Thymus (tissue), 11 donors: ENCODE measurements at regions not wholly inside any gene's neighbourhood (a gene's known extent, or its start where the extent isn't known, plus 50 kb on each side); places are given as distances from the start of the nearest gene placed in this dataset.
"Not testable (repeated sequence)": the region's sequence is repeated elsewhere in the genome, so short reads cannot be mapped to it uniquely, and the experiment has no call there.

Experiments used
- DNase-seq, 9 donors: peaks; one replicate each; pipeline ENCODE4 v3.0.0-alpha.2; 2013; ENCODE audit warnings: low spot score in 9 of 9, low read depth in 6 of 9, missing footprints in 1 of 9
- H3K27ac ChIP-seq, 2 donors: one replicate each; pipeline ENCODE4 v1.5.1; 2013; ENCODE audit warnings: control low read depth in 1 of 2, low read depth in 1 of 2, low read length in 1 of 2, mild to moderate bottlenecking in 1 of 2, moderate library complexity in 1 of 2
- H3K27me3 ChIP-seq, 2 donors: one replicate each; pipeline ENCODE4 v1.5.1; 2013; ENCODE audit warnings: low read length in 1 of 2; ENCODE audit not compliant: control insufficient read depth in 2 of 2, insufficient read depth in 1 of 2
- H3K36me3 ChIP-seq, 2 donors: one replicate each; pipeline ENCODE4 v1.5.1; 2013; ENCODE audit warnings: low read length in 1 of 2, mild to moderate bottlenecking in 1 of 2, moderate library complexity in 1 of 2; ENCODE audit not compliant: control insufficient read depth in 2 of 2, insufficient read depth in 2 of 2
- H3K4me1 ChIP-seq, 2 donors: one replicate each; pipeline ENCODE4 v1.5.1; 2013; ENCODE audit warnings: low read length in 2 of 2; ENCODE audit not compliant: control insufficient read depth in 2 of 2, insufficient read depth in 2 of 2
- H3K4me3 ChIP-seq, 2 donors: one replicate each; pipeline ENCODE4 v1.5.1; 2013; ENCODE audit warnings: low read length in 2 of 2, control low read depth in 1 of 2, mild to moderate bottlenecking in 1 of 2
- H3K9me3 ChIP-seq, 2 donors: one replicate each; pipeline ENCODE4 v1.5.1; 2013; ENCODE audit warnings: low read length in 1 of 2, mild to moderate bottlenecking in 1 of 2; ENCODE audit not compliant: control insufficient read depth in 2 of 2, insufficient read depth in 1 of 2
- WGBS: extraction: QIAGEN DNeasy Blood & Tissue Kit; methylation state at CpG from one replicate; pipeline ENCODE4 v1.1.7; 2013; 5-methylcytosine and 5-hydroxymethylcytosine counted together
- donor health status: healthy.

DNA sequence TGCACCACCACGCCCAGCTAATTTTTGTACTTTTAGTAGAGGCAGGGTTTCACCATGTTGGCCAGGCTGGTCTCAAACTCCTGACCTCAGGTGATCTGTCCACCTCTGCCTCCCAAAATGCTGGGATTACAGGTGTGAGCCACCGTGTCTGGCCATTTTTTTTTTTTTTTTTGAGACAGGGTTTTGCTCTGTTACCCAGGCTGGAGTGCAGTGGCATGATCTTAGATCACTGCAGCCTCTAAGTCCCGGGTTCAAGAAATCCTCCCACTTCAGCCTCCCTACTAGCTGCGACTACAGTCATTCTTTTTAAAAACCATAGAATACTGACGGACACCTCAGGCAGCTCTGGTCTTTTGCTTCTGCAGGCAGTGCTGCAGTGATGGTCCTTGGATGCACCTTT lies 54.9 kb upstream of the PTPN1 start:
- Histone ChIP-seq H3K4me1 (peaks cover 8 to 28% of the 10 kb centered on the region in 2 donors), H3K27me3 (peaks cover 3 to 13% of the 10 kb centered on the region in 2 donors)
- DNase-seq, H3K27ac ChIP-seq, H3K9me3 ChIP-seq, H3K4me3 ChIP-seq, H3K36me3 ChIP-seq: not testable (repeated sequence)
- 96% methylated on average over 5 of the region's 5 CpGs for WGBS

DNA sequence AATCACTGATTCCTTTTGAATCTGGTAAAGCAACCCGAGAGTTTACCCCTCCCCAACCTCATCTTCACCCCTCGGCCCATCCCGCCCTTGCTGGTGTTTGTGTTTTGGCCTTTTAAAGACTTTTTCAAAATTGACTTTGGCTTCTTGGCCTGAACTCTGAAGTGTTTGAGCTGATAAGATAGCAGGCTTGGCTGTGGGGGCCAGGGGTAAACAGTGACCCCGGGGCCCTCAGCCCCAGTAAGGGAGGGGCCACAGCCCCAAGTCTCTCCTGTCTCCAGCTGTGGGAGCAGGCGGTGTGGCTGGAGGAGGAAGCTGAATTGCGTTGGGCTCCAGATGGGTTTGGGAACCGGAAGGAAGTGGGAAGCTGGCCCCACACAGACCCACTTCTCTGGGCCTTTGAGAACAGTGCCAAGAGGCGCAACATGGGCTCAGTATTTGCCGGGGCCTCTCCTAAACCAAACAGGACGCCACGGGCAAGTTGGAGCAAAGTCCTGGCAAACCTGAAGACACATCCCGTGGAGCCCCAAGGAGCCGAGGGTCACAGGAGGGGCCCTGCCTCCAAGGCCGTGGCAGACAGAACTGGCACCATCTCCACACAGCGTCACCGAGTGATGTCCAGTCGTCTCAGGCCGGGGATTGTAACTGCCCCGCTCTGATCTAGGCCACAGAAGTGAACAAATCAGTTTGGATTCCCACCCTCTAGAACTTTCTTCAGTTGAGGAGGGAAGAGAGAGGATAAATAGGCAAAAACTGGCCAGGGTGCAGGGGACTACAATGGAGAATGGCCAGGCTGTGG lies 54.3 kb upstream of the PTPN1 start:
- 44% methylated on average over 19 of the region's 19 CpGs for WGBS
- DNase-seq: peak in 1 of 9 donors; percentile 27
- Histone ChIP-seq H3K4me3 (no peak overlapping the region), H3K36me3 (no peaks in the 10 kb centered on the region), H3K4me1 (peaks cover 4 to 29% of the 10 kb centered on the region in 2 donors), H3K9me3 (peaks cover 0 to 3% of the 10 kb centered on the region in 2 donors), H3K27ac (no peak overlapping the region), H3K27me3 (peaks cover 3 to 13% of the 10 kb centered on the region in 2 donors)

DNA sequence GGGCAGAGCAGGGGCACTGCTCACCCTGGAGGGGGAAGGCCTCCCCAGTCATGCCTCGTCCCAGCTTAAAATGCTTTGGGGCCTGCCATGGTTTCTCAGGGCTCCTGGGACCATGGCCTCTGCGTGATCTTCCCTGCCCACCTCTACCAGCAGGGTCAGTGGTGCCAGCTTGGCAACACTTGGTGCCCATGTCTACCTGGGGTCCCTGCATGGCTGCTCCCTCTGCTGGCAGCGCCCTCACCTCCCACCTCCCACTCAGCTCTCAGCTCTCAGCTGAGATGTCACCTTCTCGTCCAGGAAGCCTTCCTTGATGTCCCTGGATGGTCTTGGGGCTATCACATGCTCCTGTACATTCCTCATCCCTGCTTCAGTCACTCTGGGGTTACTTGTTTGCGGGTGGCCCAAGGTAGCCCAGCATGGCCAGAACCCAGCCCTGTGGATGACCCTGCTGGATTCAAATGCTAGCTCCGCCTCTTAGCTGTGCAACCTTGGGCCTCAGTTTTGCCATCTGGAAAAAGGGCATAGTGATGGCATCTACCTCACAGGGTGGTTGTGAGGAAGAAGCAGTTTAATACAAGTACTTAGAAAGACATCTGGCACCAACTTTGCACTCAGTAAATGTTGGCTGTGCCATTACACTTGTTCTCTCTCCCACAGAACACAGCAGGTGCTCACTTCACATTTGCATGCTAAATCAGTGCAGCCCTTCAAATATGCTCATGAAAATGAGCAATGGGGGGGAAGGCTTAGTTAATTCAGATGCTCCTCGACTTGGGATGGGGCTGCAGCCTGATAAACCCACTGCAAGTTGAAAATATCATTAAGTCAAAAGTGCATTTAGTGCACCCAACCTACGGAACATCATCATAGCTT lies 53.5 kb upstream of the PTPN1 start:
- Histone ChIP-seq H3K4me3 (no peak overlapping the region), H3K27me3 (peaks cover 3 to 9% of the 10 kb centered on the region in 2 donors), H3K27ac (no peak overlapping the region), H3K9me3 (peaks cover 0 to 3% of the 10 kb centered on the region in 2 donors), H3K4me1 (peaks cover 0 to 21% of the 10 kb centered on the region in 2 donors), H3K36me3 (no peaks in the 10 kb centered on the region)
- DNase-seq: peak in 2 of 9 donors; percentile 33 to 37
- WGBS: 92% methylated on average over 8 of the region's 8 CpGs

DNA sequence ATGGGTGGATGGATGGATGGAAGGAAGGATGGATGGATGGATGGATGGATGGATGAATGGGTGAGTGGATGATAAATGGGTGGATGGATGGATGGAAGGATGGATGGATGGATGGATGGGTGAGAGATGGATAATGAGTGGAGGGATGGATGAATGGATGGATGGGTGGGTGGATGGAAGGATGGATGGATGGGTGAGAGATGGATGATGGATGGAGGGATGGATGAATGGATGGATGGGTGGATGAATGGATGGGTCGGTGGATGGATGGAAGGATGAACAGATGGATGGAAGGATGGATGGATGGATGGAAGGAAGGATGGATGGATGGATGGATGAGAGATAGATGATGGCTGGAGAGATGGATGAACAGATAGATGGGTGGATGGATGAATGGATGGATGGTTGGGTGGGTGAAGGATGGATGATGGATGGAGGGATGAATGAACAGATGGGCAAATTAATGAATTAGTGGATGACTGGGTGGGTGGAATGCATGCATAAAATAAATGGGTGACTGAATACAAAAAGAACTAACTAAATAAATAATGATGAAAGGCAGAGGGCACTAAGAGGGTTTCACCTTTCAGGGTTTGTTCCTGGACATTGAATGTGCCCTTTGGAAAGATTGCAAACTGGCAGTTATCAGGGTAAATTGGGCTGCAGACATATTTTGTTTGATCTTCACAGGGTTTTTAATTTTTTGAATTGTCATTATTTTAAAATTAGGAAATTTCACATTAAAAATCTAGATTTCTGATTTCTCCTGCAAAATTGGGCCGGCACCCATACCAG lies 50.9 kb upstream of the PTPN1 start:
- peaks cover 0 to 21% of the 10 kb centered on the region in 2 donors for H3K4me1 ChIP-seq

DNA sequence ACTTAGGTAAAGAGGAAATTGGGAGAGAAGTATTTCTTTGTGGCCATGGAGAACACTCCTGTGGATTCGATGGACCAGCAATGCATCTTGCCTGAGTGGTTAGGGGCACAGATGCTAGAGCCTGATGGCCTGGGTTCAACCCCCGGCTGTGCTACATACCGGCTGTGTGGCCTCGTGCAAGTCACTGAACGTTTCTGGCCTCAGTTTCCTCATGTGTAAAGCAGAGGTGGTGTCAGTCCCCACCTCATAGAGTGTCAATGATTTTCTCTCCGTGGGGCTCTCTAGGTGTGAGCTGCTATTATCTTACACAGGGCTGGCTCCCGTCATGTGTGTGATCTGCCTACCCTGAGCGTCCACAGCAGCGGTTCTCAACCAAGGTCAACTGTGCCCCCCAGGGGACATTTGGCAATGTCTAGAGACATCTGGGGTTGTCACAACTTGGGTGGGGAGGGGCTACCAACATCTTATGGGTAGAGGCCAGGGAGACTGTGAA lies 50.0 kb upstream of the PTPN1 start:
- Histone ChIP-seq H3K27me3 (peaks cover 0 to 3% of the 10 kb centered on the region in 2 donors), H3K4me1 (peaks cover 0 to 22% of the 10 kb centered on the region in 2 donors), H3K4me3 (no peak overlapping the region), H3K27ac (no peak overlapping the region), H3K36me3 (no peaks in the 10 kb centered on the region), H3K9me3 (peaks cover 0 to 3% of the 10 kb centered on the region in 2 donors)
- DNase-seq: no peak
- 95% methylated on average over 9 of the region's 9 CpGs for WGBS

More for the DNA sequence above, 50.9 kb upstream of the PTPN1 start:
- peaks cover 0 to 3% of the 10 kb centered on the region in 2 donors for H3K27me3 ChIP-seq
- H3K36me3 ChIP-seq: no peaks in the 10 kb centered on the region
- DNase-seq: no peak
- H3K4me3 ChIP-seq: no peak overlapping the region
- WGBS: 99% methylated on average over 2 of the region's 2 CpGs
- H3K9me3 ChIP-seq: peaks cover 0 to 3% of the 10 kb centered on the region in 2 donors
- no peak overlapping the region for H3K27ac ChIP-seq
